Karpas-422 (cell line): ENCODE measurements at regions not wholly inside any gene's neighbourhood (a gene's known extent, or its start where the extent isn't known, plus 50 kb on each side); places are given as distances from the start of the nearest gene placed in this dataset.

ENCODE experiments used
- DNase-seq: peaks from one replicate; pipeline ENCODE4 v3.0.0-alpha.2; 2015
- H2AFZ ChIP-seq: fragments of 200-600 bp; sonication (generic); 2 replicates; pipeline ENCODE4 v1.6.1; 2014; ENCODE audit warnings: antibody characterized with exemption, low read length, mixed read lengths
- H3K27ac ChIP-seq: fragments of 200-600 bp; sonication (generic); 2 replicates; pipeline ENCODE4 v1.5.1; 2014; ENCODE audit warnings: mild to moderate bottlenecking, low read length, moderate library complexity
- H3K27me3 ChIP-seq: fragments of 200-600 bp; sonication (generic); 2 replicates; pipeline ENCODE4 v1.6.1; 2014; ENCODE audit warnings: low read length, mixed read lengths
- H3K36me3 ChIP-seq: fragments of 200-600 bp; sonication (generic); 2 replicates; pipeline ENCODE4 v1.6.1; 2014; ENCODE audit warnings: low read length, mixed read lengths; ENCODE audit not compliant: insufficient read depth
- H3K4me1 ChIP-seq: fragments of 200-600 bp; sonication (generic); 2 replicates; pipeline ENCODE4 v1.6.1; 2014; ENCODE audit warnings: mild to moderate bottlenecking, low read length, mixed read lengths
- H3K4me2 ChIP-seq: fragments of 200-600 bp; sonication (generic); 2 replicates; pipeline ENCODE4 v1.6.1; 2014; ENCODE audit warnings: low read length, low read depth, mild to moderate bottlenecking; ENCODE audit not compliant: poor library complexity, severe bottlenecking
- H3K4me3 ChIP-seq: fragments of 200-600 bp; sonication (generic); 2 replicates; pipeline ENCODE4 v1.5.1; 2014; ENCODE audit warnings: mild to moderate bottlenecking, antibody characterized with exemption, low read length, mixed read lengths
- H3K79me2 ChIP-seq: fragments of 200-600 bp; sonication (generic); 2 replicates; pipeline ENCODE4 v1.6.1; 2014; ENCODE audit warnings: mild to moderate bottlenecking, low read length, mixed read lengths
- H3K9ac ChIP-seq: fragments of 200-600 bp; sonication (generic); 2 replicates; pipeline ENCODE4 v1.6.0; 2014; ENCODE audit warnings: low read length
- H3K9me2 ChIP-seq: fragments of 200-600 bp; sonication (generic), shearing (Covaris generic); replicated peaks from 2 replicates; pipeline ENCODE4 v1.6.0; 2014; ENCODE audit warnings: mild to moderate bottlenecking, low read length, moderate library complexity; ENCODE audit not compliant: insufficient read depth
- H3K9me3 ChIP-seq: fragments of 300-700, 200-600 bp; sonication (generic); 2 replicates; pipeline ENCODE4 v1.6.1; 2014; ENCODE audit warnings: low read length, mixed read lengths
- H4K20me1 ChIP-seq: fragments of 200-600 bp; sonication (generic); 2 replicates; pipeline ENCODE4 v1.6.1; 2014; ENCODE audit warnings: mild to moderate bottlenecking, antibody characterized with exemption, low read length, low read depth; ENCODE audit not compliant: insufficient read depth

DNA sequence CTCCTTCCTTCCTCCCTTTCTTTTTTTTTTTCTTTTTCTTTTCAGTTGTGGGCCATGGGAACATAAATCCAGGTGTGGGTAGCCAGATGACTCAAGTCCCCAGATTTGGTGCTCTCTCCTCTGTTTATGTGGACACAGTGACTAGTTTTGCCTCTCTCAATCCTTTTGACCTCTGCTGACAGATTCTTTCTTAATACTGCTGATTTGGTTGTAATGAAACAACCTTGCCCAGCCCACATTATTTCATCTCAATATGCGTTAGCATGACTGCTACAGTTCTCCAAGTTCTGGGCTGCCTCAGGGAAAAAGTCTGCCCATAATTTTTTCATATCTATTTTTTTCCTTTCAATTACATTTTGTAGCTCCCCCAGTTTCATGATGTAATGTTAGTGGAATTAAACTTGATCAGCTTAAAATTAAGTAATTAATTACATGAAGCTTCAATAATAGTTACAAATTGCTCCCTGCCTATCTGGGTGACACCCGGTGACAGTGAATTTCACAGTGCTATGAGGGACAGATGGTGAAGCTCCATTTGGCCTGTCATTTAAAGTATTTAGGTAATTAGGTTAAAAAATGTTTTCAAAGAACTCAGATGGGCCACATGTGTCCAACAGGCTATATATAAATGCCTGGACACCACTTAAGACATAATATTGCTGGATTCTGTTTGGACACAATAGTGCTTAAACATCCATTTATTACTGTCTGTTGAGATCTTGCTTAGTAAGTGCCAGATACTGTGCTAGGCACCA, 118.8 kb upstream of the FRY start:
- DNase-seq = no peak
- no peaks in the 10 kb centered on the region for H3K36me3 ChIP-seq
- H3K27ac ChIP-seq = no peak overlapping the region
- no peaks in the 10 kb centered on the region for H3K9me3 ChIP-seq
- no peaks in the 10 kb centered on the region for H4K20me1 ChIP-seq
- no peak overlapping the region for H3K4me3 ChIP-seq
- no peaks in the 10 kb centered on the region for H3K27me3 ChIP-seq
- H3K9ac ChIP-seq = no peak overlapping the region
- H3K9me2 ChIP-seq = no peaks in the 10 kb centered on the region
- H2AFZ ChIP-seq = no peak overlapping the region
- H3K4me1 ChIP-seq = no peaks in the 10 kb centered on the region
- H3K79me2 ChIP-seq = no peaks in the 10 kb centered on the region
- H3K4me2 ChIP-seq = no peak overlapping the region

DNA sequence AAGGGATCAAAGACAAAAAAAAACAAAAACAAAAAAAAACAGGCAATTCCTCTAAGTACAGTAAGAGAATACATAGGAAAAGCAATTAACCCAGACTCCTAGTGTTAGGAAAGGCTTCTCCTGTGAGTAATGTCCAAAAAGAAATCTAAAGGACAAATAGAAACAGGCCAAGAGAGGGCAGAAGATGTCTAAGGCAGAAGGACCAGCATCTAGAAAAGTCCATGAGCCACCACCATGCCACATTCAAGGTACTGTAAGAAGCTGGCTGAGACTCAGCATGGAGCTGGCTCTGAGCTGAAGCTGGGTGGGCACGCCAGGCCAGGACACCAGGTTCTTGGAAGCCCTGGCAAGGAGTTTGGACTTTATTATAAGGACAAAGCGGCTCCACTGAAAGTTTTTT, 118.1 kb upstream of the FRY start:
- no peak for DNase-seq
- Histone ChIP-seq H3K4me3 (no peak overlapping the region), H3K79me2 (no peaks in the 10 kb centered on the region)

DNA sequence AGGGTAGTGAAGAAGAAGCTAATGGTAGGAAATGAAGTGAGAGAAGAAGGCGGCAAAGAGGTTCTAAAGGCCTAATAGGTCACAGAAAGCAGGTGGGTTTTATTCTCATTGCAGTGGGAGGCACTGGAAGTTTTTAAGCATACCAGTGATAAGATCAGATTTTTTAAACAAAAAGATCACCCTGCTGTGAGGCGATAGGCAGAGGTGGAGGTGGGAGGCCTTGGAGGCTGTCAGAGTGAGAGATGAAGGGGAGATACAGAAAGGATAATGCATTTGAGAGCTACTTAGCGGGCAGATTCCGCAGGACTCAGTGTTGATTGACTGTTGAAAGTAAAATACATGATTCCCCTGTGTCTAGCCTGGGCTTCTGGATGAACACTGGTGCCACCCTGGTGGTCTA, 116.7 kb upstream of the FRY start:
- no peaks in the 10 kb centered on the region for H3K79me2 ChIP-seq
- H3K4me1 ChIP-seq = no peaks in the 10 kb centered on the region
- H3K9ac ChIP-seq = no peak overlapping the region
- H3K27ac ChIP-seq = no peak overlapping the region
- DNase-seq = no peak
- no peaks in the 10 kb centered on the region for H3K9me2 ChIP-seq
- no peaks in the 10 kb centered on the region for H3K36me3 ChIP-seq
- H3K4me2 ChIP-seq = no peak overlapping the region
- H2AFZ ChIP-seq = no peak overlapping the region
- H3K27me3 ChIP-seq = no peaks in the 10 kb centered on the region
- H4K20me1 ChIP-seq = no peaks in the 10 kb centered on the region
- no peaks in the 10 kb centered on the region for H3K9me3 ChIP-seq
- H3K4me3 ChIP-seq = no peak overlapping the region

More for the DNA sequence above, 118.1 kb upstream of the FRY start:
- Histone ChIP-seq H3K36me3 (no peaks in the 10 kb centered on the region), H3K4me1 (no peaks in the 10 kb centered on the region), H3K9me2 (no peaks in the 10 kb centered on the region), H3K9ac (no peak overlapping the region), H3K27ac (no peak overlapping the region), H3K27me3 (no peaks in the 10 kb centered on the region), H3K4me2 (no peak overlapping the region), H3K9me3 (no peaks in the 10 kb centered on the region), H2AFZ (no peak overlapping the region), H4K20me1 (no peaks in the 10 kb centered on the region)

DNA sequence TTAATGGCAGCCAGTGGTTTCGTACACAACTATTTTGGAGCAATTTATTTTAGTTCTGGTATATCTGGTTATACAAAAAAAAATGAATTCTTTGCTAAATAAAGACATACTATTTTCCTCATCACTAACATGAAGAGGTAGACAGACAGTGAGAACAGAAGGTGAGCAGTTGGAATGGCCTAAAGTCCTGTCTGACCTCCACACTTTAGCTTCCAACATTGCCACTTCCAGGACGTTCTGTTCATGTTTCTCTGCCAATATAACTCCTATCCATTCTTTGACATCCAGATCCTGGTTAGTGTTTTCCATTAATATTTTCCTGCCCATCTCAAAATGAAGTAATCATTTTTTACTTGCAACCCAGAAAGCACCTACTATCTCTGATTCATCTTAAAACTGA, 112.9 kb upstream of the FRY start:
- Histone ChIP-seq H3K4me3 (no peak overlapping the region), H2AFZ (no peak overlapping the region), H3K4me2 (no peak overlapping the region), H3K79me2 (no peaks in the 10 kb centered on the region), H3K27me3 (no peaks in the 10 kb centered on the region), H3K9ac (no peak overlapping the region), H3K27ac (no peak overlapping the region), H3K9me2 (no peaks in the 10 kb centered on the region), H3K4me1 (no peaks in the 10 kb centered on the region), H4K20me1 (no peaks in the 10 kb centered on the region), H3K36me3 (no peaks in the 10 kb centered on the region), H3K9me3 (no peaks in the 10 kb centered on the region)
- DNase-seq = no peak

DNA sequence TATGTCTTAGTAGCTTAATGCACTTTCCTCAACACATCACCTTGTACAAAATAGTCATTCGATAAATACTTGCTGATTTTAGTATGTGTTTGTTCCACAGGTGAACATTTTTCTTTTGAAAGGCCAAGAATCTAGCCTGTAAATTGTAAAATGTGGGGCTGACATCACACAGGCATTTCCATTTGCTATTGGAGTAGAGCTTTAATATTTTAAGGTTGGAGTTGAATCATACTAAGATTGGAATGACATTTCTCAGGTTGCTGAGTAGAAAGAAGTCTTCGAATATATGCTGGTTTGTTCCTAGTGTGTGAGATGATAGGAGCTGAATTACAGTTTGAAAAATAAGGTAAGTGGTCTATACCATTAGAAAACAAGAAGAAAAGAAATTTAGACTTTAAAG, 112.3 kb upstream of the FRY start:
- no peaks in the 10 kb centered on the region for H3K27me3 ChIP-seq

DNA sequence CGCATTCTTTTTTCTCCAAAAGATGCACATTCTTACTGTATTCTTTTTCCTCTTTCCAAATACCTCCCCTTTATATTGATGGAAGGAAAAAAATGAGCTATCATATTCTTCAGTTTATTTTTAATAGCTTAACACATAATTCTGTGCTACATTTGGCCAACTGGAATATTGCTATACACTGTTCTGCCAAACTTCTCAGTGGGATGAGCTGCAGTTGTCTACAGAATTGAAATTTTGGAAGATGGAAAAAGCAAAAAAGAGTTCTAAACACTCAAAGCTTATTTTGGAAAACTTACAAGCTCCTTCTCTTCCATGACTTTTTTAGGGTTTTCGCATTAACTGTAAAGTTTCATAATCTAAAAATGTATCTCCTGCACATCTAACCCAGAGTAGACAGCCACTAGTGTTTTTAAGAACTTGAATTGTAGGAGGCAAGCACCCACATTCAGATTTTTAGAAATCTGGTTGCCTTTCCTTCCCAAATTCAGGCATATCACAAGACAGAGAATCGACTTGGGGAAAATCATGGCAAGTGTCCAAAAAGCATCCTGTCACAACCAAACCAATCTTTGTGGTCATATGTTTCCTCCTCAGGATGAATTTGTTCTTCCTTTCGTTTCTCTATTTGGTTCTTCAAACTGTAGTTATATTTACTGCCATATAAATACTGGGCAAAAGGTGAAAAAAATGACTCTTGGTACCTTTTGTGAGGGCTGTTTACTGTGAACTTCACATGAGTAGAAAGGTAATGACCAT, 111.4 kb upstream of the FRY start:
- H3K9me3 ChIP-seq = no peaks in the 10 kb centered on the region
- H3K79me2 ChIP-seq = no peaks in the 10 kb centered on the region
- no peaks in the 10 kb centered on the region for H3K36me3 ChIP-seq
- H3K27ac ChIP-seq = no peak overlapping the region
- H3K4me2 ChIP-seq = no peak overlapping the region
- DNase-seq = no peak
- H4K20me1 ChIP-seq = no peaks in the 10 kb centered on the region
- H2AFZ ChIP-seq = no peak overlapping the region
- no peak overlapping the region for H3K4me3 ChIP-seq
- H3K4me1 ChIP-seq = no peaks in the 10 kb centered on the region
- H3K9me2 ChIP-seq = no peaks in the 10 kb centered on the region
- H3K27me3 ChIP-seq = no peaks in the 10 kb centered on the region
- no peak overlapping the region for H3K9ac ChIP-seq

More for the DNA sequence above, 112.3 kb upstream of the FRY start:
- Histone ChIP-seq H3K9ac (no peak overlapping the region), H3K27ac (no peak overlapping the region), H3K9me3 (no peaks in the 10 kb centered on the region), H2AFZ (no peak overlapping the region), H3K36me3 (no peaks in the 10 kb centered on the region), H3K4me3 (no peak overlapping the region), H3K4me2 (no peak overlapping the region), H3K4me1 (no peaks in the 10 kb centered on the region), H4K20me1 (no peaks in the 10 kb centered on the region), H3K79me2 (no peaks in the 10 kb centered on the region), H3K9me2 (no peaks in the 10 kb centered on the region)
- DNase-seq = no peak

DNA sequence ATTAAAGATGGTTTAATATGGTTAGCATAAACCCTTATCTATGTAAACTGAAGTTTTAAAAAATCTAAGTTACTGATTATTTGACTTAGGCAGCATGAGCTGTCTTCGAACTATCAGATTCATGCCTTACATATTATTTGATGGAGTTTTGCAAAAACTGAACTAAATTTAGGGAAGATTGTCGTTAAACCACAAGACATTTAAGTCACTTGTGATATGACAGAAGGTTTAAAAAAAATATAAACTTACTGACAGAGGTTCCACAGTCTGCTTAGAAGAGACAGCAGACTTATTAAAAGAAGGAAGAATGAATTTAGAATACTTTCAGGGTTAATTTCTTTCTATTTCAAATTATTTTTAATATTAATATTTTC, 110.9 kb upstream of the FRY start:
- Histone ChIP-seq H3K27me3 (no peaks in the 10 kb centered on the region), H3K27ac (no peak overlapping the region), H2AFZ (no peak overlapping the region), H3K4me1 (no peaks in the 10 kb centered on the region), H3K9me3 (no peaks in the 10 kb centered on the region), H4K20me1 (no peaks in the 10 kb centered on the region), H3K4me2 (no peak overlapping the region), H3K79me2 (no peaks in the 10 kb centered on the region), H3K9me2 (no peaks in the 10 kb centered on the region), H3K9ac (no peak overlapping the region), H3K4me3 (no peak overlapping the region), H3K36me3 (no peaks in the 10 kb centered on the region)
- no peak for DNase-seq

DNA sequence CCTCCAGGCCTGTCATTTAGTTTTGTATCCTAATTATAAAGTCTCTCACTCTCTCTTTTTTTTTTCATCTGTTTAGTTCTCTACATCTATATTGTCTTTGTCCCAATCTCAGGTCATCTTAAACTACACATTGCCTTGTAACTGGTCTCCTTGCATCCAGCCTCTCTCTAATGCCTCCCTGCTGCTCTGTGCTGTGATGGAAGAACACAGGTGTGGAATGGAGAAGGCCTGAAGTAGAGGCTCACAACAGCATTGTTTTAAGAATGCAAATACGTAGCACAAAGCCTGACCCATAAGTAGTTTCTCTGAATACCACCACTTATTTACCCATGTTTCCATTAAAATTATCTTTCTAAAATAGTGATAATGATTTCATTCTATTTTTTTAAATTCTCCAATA, 108.8 kb upstream of the FRY start:
- Histone ChIP-seq H4K20me1 (no peaks in the 10 kb centered on the region), H3K4me3 (no peak overlapping the region), H3K4me2 (no peak overlapping the region), H3K9ac (no peak overlapping the region), H2AFZ (no peak overlapping the region), H3K27ac (no peak overlapping the region), H3K36me3 (no peaks in the 10 kb centered on the region), H3K9me2 (no peaks in the 10 kb centered on the region), H3K9me3 (no peaks in the 10 kb centered on the region), H3K79me2 (no peaks in the 10 kb centered on the region), H3K27me3 (no peaks in the 10 kb centered on the region), H3K4me1 (no peaks in the 10 kb centered on the region)
- no peak for DNase-seq
